ENCODE measurements at regions not wholly inside any gene's neighbourhood (a gene's known extent, or its start where the extent isn't known, plus 50 kb on each side); places are given as distances from the start of the nearest gene placed in this dataset.

DNA sequence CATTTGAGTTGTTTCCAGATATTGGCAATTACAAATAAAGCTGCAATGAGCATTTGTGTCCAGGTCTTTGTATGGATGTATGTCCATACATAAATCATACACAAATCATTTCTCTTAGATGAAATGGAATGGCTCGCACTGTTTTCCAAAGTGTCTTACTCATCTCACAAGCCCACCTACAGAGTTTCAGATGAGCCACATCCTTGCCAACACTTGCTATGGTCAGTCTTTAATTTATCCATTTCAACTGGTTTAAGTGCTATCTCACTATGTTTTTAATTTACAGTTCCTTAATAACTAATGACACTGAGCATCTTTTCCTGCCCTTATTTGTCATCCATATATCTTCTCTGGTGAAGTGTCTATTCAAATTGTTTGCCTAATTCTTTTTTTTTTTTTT, 132.9 kb upstream of the DIO3 start:
- Mint-ChIP-seq H3K27ac (no peak overlapping the region), H3K9me3 (peaks cover 9% of the 10 kb centered on the region), H3K36me3 (no peaks in the 10 kb centered on the region), H3K4me1 (no peaks in the 10 kb centered on the region), H3K27me3 (peaks cover 54% of the 10 kb centered on the region), H3K4me3 (no peak overlapping the region)
- no peak for DNase-seq
- CTCF ChIA-PET, result no interaction called here

DNA sequence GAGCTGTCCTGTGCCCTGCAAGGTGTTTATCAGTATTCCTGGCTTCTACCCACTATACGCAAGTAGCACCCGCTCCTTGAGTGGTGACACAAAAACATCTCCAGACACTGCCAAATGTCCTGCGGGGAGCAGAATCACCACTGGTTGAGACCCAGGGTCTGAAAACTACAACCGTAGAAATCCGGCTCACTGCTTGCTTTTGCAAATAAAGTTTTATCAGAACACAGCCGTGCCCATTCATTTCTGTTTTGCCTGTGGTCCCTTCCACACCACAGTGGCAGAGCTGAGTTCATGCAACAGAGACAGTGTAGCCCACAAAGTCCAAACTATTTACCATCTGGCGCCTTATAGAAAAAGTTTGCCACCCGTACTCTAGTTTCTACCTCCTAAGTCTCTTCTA, 125.7 kb upstream of the DIO3 start:
- Mint-ChIP-seq H3K27ac (no peak overlapping the region), H3K4me3 (no peak overlapping the region), H3K9me3 (no peaks in the 10 kb centered on the region), H3K27me3 (peaks cover 77% of the 10 kb centered on the region), H3K36me3 (no peaks in the 10 kb centered on the region), H3K4me1 (no peaks in the 10 kb centered on the region)
- DNase-seq, result no peak
- CTCF ChIA-PET, result no interaction called here

DNA sequence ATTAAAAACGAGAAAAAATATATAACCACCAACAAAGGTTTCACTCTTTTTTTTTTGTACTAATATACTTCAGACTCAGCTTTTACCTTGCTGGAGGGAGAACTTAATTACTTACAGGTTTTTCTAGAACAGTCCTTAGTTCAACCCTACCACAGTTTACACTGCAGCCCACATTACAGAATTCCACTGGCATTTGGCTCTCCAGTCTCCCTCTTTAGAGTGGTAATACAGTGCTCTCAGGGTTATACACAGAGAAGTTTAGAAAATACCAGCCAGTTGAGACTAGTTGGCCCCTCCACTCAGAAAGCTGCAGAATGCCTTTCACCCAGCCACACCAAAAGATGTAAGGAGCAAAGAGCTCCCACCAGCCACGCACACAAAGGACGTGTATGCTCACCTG, 122.3 kb upstream of the DIO3 start:
- DNase-seq, result no peak
- CTCF ChIA-PET, result no interaction called here
- H3K36me3 Mint-ChIP-seq, result peaks cover 3% of the 10 kb centered on the region
- H3K4me1 Mint-ChIP-seq, result peaks cover 16% of the 10 kb centered on the region
- H3K9me3 Mint-ChIP-seq, result peaks cover 9% of the 10 kb centered on the region
- H3K27me3 Mint-ChIP-seq, result peaks cover 94% of the 10 kb centered on the region
- no peak overlapping the region for H3K27ac Mint-ChIP-seq
- H3K4me3 Mint-ChIP-seq, result no peak overlapping the region

DNA sequence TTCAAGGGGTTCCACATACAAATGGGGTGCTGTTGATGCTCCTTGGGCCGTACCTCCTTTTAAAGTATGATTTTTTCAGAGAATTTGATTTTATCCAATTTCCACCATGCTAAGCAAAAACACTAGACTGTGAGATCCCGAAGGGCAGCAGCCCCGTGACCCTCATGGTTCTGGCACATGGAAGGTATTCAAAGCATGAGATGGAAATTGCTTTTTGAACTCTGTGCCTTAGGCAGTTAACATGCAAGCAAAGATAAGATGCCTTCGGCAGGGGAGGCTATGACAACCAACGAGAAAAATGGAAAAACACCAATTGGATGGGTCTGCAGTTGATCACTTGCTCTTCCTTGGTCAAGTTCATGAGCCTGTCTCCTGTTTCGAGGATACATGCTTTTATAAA, 120.8 kb upstream of the DIO3 start:
- no peak overlapping the region for H3K27ac Mint-ChIP-seq
- H3K4me3 Mint-ChIP-seq, result no peak overlapping the region

DNA sequence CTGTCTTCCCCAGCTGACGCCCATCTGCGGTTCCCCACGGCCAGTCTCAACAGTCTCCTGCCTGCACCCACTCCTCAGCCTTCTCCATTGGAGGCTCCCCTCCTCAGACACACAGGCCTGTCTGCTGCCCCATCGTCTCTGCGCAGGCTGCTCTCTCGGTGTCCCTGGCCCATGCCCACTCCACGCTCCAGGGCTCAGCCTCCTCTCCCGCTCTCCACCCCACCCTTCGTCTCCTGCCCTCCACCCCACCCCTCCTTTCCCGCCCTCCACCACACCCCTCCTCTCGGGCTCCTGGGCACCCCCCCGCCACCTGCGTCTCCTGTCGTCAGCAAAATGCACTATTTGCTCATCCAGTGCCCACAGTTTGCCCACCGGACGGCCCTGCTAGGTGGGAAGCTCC, 119.6 kb upstream of the DIO3 start:
- Mint-ChIP-seq H3K4me1 (peaks cover 18% of the 10 kb centered on the region), H3K36me3 (peaks cover 4% of the 10 kb centered on the region), H3K9me3 (peaks cover 9% of the 10 kb centered on the region), H3K4me3 (no peak overlapping the region), H3K27ac (no peak overlapping the region), H3K27me3 (peaks cover 89% of the 10 kb centered on the region)
- CTCF ChIA-PET, result no interaction called here
- DNase-seq, result no peak

More for the DNA sequence above, 120.8 kb upstream of the DIO3 start:
- H3K36me3 Mint-ChIP-seq, result peaks cover 4% of the 10 kb centered on the region
- DNase-seq, result no peak
- peaks cover 9% of the 10 kb centered on the region for H3K9me3 Mint-ChIP-seq
- H3K27me3 Mint-ChIP-seq, result peaks cover 92% of the 10 kb centered on the region
- H3K4me1 Mint-ChIP-seq, result peaks cover 18% of the 10 kb centered on the region
- CTCF ChIA-PET, result no interaction called here

DNA sequence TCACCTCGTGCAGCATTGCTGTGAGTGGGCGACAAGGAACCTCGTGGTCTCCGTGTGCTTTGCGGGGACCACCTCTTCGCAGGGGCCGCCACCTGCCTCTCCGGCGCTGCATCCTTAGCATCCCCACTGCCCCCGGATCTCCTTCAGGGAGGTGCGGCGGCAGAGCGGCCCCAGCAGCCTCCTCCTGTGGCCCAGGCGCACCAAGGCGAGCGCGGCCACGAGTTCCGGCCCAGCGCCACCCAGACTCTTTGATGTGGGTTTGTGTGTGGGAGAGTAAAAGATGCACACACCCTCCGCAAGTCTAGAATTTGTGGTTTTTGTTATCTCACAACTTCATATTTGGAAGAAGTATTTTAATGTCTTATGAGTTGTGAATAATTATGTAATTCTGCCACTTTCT, 118.8 kb upstream of the DIO3 start:
- Mint-ChIP-seq H3K9me3 (peaks cover 9% of the 10 kb centered on the region), H3K4me1 (peaks cover 18% of the 10 kb centered on the region), H3K27ac (no peak overlapping the region), H3K4me3 (peak overlapping the region; percentile 34), H3K36me3 (peaks cover 4% of the 10 kb centered on the region), H3K27me3 (peaks cover 86% of the 10 kb centered on the region)
- CTCF ChIA-PET, result interaction anchor here (0.7 kb wide), 1 partner anchor 19 kb away, joined by 3 read pairs; no protein-coding TSS in a partner anchor
- DNase-seq, result peak; percentile 78

DNA sequence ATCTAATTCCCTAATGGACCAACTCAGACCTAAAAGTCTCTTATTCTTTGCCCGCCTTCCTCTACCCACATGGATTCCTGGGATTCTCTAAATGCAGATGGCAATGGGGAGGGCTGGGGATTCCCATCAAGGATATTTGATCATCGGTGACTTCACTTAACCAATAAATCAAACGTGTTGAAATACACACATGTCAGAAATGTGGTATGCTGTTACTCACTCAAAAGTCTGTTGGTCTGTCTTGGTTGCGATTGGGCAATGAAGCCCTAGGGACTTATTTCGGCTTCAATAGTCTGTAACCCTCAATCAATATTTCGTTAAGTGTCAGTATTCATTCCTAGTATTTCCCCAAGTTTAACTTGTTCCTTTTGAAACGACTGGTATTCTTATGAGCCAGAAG, 117.2 kb upstream of the DIO3 start:
- Mint-ChIP-seq H3K9me3 (peaks cover 9% of the 10 kb centered on the region), H3K4me3 (no peak overlapping the region), H3K27ac (no peak overlapping the region), H3K36me3 (peaks cover 4% of the 10 kb centered on the region), H3K4me1 (peaks cover 19% of the 10 kb centered on the region), H3K27me3 (peaks cover 84% of the 10 kb centered on the region)
- CTCF ChIA-PET, result no interaction called here
- no peak for DNase-seq

DNA sequence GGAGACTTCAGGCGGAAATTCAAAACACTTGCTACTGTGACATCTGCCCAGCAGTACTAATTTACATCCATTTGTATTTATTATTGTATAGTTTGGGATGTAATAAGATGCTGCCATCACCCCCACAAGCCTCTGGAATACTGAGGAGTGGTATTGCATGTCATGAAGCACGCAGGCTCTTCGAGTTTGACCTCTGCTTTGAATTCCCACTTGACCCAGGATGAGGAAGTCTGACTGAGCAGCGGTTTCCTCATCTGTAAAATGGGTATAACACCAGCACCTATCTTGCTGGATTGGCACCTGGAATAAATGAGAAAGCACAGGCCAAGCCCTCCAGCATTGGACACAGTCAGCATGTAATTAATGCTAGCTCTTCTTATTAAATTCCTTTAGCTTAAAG, 116.0 kb upstream of the DIO3 start:
- no peak for DNase-seq
- CTCF ChIA-PET, result no interaction called here
- Mint-ChIP-seq H3K27me3 (peaks cover 84% of the 10 kb centered on the region), H3K4me1 (peaks cover 19% of the 10 kb centered on the region), H3K9me3 (peaks cover 9% of the 10 kb centered on the region), H3K27ac (no peak overlapping the region), H3K4me3 (no peak overlapping the region), H3K36me3 (peaks cover 4% of the 10 kb centered on the region)

DNA sequence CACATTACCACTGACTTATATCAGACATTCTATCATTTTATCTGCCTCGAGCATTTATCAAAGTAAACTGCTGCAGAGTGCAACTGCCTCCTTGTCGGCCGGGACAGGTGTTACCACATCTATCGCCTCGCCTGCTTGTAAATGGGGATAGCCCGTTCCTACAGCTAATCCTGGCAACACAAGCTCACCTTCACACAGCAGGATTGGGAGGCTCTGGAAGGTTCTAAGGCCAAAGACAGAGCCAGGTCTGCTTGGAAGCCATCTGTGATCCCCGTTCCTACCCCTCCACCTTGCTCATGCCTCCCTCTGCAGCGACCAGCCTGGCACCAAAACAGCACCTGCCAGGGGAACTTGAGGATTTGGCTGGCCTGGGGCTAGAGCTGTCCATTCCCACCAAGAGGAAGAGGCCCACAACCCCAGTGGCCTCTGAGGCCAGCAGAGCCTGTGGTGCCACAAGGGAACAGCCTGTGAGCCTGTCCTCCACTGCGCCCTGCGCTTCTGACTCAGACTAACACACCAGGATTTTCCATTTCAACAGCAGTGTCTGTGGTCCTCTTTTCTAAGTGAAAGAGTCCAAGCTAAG, 114.8 kb upstream of the DIO3 start:
- H3K9me3 Mint-ChIP-seq, result peaks cover 9% of the 10 kb centered on the region
- H3K4me3 Mint-ChIP-seq, result no peak overlapping the region
- DNase-seq, result no peak
- H3K27ac Mint-ChIP-seq, result no peak overlapping the region
- peaks cover 84% of the 10 kb centered on the region for H3K27me3 Mint-ChIP-seq
- H3K36me3 Mint-ChIP-seq, result peaks cover 4% of the 10 kb centered on the region
- CTCF ChIA-PET, result no interaction called here
- peaks cover 19% of the 10 kb centered on the region for H3K4me1 Mint-ChIP-seq

DNA sequence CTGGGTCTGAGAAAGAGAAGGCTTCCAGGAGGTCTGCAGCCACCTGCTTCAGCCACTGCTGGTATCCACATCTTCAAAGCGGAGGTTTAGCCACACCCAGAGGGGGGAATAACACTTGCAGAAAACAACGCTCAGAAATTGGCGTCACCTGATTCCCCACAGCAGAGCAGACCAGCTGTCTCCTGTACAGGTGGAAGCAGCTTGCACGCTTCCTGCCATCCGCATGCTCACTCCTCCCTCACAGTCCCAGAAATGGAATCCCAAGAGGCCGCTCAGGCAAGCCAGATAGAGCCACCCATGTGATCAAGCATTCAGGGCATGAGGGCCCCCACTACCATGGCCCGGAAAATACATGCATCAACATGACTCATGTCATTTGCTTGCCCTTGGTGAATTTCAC, 112.2 kb upstream of the DIO3 start:
- Mint-ChIP-seq H3K36me3 (peaks cover 1% of the 10 kb centered on the region), H3K4me1 (peaks cover 2% of the 10 kb centered on the region), H3K27me3 (peaks cover 83% of the 10 kb centered on the region), H3K9me3 (no peaks in the 10 kb centered on the region), H3K27ac (no peak overlapping the region), H3K4me3 (no peak overlapping the region)
- DNase-seq, result no peak
- CTCF ChIA-PET, result no interaction called here

DNA sequence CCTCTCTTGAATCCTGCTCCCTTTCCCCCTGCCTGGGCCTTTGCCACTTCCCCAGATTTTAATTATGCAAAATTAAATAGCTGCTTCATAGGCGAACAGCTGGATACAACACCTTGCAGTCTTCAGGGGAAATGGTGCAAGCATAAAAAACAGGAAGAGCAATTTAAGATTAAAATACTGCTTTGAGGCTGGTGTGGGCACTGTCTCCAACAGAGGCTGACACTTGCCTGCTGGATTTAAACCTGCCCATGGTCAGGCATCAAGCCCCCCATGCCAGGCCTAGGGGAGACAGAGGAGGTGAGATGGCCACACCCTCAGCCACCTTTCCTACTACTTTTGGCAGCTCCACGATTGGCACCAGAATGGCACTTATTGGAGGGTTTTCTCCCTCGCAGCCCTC, 110.1 kb upstream of the DIO3 start:
- peaks cover 2% of the 10 kb centered on the region for H3K4me1 Mint-ChIP-seq
- H3K27ac Mint-ChIP-seq, result no peak overlapping the region
- peaks cover 88% of the 10 kb centered on the region for H3K27me3 Mint-ChIP-seq
- H3K9me3 Mint-ChIP-seq, result no peaks in the 10 kb centered on the region
- no peak overlapping the region for H3K4me3 Mint-ChIP-seq
- H3K36me3 Mint-ChIP-seq, result no peaks in the 10 kb centered on the region
- CTCF ChIA-PET, result no interaction called here
- no peak for DNase-seq

DNA sequence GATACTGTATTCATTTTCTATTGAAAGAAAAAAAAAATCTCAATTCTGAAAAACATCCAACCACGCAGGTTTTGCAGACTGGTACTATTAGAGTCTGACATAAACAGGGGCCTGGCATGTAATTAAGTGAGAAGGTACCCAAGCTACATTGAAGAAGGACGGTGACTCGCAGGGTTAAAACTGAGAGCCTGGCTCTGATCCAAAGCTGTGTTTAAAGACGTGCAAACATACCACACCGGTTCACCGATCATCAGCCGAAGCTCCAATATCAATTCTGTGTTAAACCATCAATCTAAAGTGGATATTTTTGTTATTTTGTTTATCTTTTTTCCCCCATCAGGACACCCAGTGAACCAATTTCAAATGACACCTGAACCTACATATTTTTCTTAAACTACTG, 108.1 kb upstream of the DIO3 start:
- Mint-ChIP-seq H3K36me3 (no peaks in the 10 kb centered on the region), H3K4me3 (no peak overlapping the region), H3K9me3 (no peaks in the 10 kb centered on the region), H3K4me1 (peaks cover 2% of the 10 kb centered on the region), H3K27me3 (peaks cover 90% of the 10 kb centered on the region), H3K27ac (no peak overlapping the region)
- no peak for DNase-seq
- CTCF ChIA-PET, result no interaction called here

DNA sequence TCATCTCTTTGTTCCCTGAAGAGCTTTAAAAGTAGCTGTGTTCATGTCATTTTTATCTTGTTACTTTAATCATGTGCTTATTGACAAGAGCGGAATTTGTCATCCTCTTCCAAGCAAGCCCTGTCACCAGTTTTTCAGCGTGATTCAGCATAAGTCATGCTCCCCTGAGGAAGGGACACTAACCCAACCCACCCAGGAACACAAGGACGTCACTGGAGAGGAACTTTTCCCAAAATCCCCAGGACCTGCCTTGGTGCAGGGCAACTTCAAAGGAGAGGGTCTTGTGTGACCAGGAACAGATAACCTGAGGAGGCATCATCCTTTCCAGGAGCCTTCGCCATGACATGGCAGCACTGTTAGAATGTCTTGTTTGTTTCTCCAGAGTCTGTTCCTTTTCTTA, 107.1 kb upstream of the DIO3 start:
- Mint-ChIP-seq H3K4me1 (no peaks in the 10 kb centered on the region), H3K9me3 (no peaks in the 10 kb centered on the region), H3K36me3 (no peaks in the 10 kb centered on the region), H3K27ac (no peak overlapping the region), H3K4me3 (no peak overlapping the region), H3K27me3 (peaks cover 89% of the 10 kb centered on the region)
- CTCF ChIA-PET, result no interaction called here
- no peak for DNase-seq

DNA sequence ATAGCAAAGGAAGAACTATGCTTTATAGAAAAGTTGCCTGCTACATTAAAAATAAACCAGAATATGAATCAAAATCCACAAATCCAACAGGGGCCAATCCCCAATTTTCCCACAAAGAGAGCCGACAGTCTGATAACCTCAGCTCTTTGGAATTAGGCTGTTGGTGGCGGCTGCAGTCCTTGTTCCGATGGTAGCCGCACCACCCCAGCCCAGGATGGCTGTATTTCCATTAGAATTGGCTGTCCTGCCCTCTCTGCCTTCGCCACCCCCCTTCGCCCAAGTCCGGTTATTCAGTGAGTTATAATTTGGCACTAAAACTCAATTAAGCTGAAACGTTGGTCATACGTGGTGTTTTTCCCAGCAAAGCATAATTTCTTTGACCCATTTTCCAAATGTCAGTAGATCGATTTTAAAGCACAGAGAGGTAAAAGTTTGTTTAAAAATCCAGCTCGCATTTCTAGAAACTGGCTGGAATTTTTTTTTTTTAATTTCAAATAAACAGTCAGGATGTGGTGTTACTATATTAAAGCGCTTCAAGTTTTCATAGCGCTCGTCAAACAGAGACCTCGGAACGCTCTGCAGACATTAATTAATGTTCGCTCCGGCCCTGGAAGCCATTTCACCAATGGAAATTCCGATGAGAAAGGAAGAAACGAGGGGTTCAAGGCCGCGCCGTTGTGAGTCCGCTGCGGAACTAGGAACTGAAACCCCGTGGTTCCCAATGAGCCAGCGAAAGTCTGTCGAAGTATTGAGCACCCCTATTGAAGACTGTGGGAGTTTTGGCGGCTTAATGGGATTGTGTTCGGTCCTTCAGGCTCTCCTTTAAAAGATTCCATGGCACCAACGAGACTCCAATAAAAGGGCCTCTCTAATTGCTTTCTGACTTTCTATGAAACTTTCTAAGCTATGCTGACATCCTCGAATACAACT, 104.8 kb upstream of the DIO3 start:
- CTCF ChIA-PET, result no interaction called here
- no peak overlapping the region for H3K4me3 Mint-ChIP-seq
- peaks cover 71% of the 10 kb centered on the region for H3K27me3 Mint-ChIP-seq
- no peaks in the 10 kb centered on the region for H3K36me3 Mint-ChIP-seq
- no peaks in the 10 kb centered on the region for H3K4me1 Mint-ChIP-seq
- H3K9me3 Mint-ChIP-seq, result no peaks in the 10 kb centered on the region
- no peak for DNase-seq
- no peak overlapping the region for H3K27ac Mint-ChIP-seq

DNA sequence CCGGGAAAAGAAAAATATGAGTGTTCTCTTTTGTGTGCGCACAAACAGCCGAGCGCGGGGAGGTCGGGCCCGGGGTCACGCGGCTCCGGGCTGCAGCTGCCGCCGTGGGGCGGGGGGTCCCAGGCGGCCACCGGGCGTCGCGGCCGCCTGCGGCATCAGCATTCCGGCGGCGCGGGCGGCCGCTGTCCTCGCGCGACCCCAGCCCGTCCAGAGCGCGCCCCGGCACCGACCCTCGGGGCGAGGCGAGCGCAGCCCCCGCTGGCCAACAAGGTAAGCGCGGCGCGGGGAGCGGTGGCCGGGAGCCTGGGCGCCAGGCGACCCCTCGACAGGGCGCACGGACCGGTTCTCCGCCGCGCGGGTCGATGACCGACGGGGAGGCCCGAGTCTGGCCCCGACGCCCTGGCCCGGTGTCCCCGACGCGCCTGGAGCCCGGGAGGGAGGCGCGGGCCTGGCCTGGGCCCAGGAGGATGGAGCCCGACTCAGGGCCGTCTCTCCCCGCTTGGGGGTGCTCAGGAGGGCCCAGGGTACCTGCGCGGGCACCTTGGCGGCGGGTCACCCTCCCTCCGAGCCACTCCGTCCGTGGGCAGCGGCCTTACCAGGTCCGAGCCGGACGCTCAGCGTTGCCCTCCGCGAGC, 103.9 kb upstream of the DIO3 start:
- no peak for DNase-seq
- CTCF ChIA-PET, result no interaction called here
- Mint-ChIP-seq H3K36me3 (no peaks in the 10 kb centered on the region), H3K27me3 (peaks cover 62% of the 10 kb centered on the region), H3K4me1 (no peaks in the 10 kb centered on the region), H3K4me3 (no peak overlapping the region), H3K9me3 (no peaks in the 10 kb centered on the region), H3K27ac (no peak overlapping the region)
